ENCODE measurements at regions not wholly inside any gene's neighbourhood (a gene's known extent, or its start where the extent isn't known, plus 50 kb on each side); places are given as distances from the start of the nearest gene placed in this dataset.
"Not testable (repeated sequence)": the region's sequence is repeated elsewhere in the genome, so short reads cannot be mapped to it uniquely, and the experiment has no call there.

DNA sequence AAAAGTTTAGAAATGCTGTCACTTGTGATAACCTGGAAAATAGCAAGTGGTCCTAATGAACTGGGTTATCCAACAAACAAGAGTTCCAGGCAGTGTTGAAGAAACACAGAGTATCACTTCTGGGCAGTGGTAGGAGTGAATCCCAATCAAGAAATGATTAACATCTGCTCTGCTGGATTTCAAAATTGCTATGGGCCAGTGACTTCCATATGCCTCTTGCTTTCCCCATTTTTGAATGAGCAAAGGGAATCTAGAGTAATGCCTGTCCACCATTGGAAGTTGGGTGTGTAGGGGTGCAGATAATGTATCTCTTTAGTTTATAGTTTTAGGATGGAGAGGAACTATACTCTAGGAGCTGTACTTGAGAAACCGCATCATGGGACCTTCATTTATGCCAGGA, 236.5 kb downstream of the RPLP1 start:
- no peak for DNase-seq

DNA sequence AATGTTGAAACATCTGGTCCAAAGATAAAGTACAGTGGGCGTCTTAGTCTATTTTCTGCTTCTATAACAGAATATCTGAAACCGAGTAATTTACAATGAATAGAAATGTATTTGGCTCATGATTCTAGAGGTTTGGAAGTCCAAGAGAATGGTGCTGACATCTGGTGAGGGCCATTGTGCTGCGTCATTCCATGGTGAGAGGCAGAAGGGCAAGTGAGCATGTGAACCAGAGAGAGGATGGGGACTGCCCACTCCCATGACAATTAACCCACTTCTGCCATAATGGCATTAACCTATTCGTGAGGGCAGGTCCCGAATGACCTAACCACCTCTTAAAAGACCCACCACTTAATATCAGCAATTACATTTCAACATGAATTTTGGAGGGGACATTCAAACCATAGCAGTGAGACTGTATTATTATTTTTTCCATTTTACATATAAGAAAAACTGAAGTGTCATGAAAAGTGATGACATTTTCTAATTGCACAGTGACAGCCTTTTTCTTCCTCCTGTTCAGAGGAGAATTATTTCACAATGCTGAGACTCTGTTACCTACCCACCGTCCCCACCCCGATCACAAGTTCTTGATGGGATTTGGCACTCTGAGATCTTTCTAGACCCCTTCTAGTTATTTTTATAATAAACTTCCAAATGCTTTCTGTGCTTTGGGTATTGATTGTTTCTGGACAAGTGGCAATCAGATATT, 238.8 kb downstream of the RPLP1 start:
- DNase-seq, result no peak

DNA sequence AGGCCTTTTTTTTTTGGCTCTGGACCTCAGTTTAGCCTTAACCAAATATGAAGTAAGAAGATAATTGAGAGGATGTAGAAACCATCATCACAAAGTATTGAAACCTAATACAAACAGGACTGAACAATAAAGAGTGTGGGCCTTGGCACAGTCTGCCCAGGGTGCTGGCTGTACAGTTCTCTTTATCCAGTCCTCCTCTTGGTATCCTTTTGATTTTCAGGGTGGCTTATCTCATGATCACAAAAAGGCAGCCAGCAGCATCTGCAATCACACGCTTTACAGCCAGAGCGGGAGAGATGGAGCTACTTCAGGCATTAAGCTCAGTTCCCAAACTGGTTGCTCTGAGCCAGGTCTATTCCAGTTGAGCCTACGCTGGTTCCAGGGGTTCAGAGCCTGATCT, 239.7 kb downstream of the RPLP1 start:
- DNase-seq, result no peak

DNA sequence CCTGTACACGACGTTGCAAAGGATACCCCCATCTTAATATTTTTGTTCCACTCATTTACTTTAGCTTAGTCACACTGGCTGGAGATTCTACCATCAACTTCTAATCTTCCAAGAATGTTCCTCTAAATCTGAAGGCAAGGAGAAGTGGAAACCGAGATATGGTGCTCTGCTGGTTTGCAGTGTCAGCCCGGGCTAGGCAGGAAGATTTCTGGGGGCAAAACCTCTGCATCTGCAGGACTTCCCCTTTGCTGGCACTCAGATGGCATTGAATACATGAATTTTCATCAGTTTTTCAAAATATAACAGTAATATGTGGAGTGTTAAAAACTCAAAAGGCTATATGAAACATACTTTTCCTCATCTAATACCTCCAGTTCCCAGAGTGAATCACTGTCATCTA, 240.4 kb downstream of the RPLP1 start:
- DNase-seq, result no peak

DNA sequence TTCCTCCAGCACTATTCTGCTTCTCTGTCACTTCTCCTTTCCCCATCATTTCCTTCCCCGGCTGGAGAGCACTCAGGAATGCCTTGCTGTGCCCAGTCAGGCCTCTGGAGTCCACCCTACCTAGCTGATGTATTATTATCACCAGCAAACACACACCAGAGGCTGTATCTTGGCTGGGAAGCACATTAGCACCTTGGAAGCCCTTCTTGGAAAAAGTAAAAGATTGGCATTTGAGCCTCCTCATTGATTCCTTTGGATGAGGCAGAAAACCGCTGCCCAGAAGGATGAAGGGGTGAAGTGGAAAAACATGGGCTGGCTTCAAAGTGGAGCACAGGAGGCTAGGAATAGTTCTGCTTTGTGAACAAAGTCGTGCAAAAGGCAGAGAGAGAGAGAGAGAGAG, 244.3 kb downstream of the RPLP1 start:
- no peak for DNase-seq

DNA sequence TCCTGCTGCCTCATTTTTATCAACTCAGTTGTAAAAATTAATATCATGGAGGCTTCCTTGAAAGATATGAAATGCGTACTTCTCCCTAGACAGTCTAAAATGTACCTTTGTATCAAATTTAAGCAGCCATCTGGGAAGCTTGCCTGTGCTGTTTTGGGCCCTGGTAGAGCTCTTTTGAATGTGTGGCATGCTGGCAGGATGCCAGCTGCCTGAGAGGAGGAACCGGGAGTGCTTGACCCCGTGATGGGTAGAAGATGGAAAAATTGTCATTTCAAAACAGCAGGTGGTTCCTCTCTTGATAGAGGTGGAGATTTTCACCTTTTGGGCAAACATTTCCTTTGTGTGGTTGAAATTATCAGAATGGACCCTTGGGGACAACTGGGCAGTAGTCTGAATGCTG, 245.3 kb downstream of the RPLP1 start:
- no peak for DNase-seq

DNA sequence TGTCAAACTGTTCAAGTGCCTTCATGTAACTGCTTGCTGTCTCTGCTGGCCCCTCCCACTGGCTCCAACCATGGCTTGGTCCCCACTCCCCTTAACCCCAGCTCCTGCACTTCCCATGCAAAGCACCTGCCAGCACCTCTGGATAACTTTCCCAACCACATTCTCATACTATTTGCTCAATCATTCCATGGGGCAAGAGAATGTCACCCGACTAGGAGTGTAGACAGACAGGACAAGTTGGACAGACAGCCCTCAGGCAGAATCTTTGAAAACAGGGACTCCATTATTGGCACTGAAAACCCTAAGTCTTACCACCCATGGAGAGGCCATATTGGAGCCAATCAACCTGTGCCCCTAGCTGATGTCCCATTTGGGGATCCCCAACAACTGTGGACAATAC, 246.5 kb downstream of the RPLP1 start:
- DNase-seq, result no peak

DNA sequence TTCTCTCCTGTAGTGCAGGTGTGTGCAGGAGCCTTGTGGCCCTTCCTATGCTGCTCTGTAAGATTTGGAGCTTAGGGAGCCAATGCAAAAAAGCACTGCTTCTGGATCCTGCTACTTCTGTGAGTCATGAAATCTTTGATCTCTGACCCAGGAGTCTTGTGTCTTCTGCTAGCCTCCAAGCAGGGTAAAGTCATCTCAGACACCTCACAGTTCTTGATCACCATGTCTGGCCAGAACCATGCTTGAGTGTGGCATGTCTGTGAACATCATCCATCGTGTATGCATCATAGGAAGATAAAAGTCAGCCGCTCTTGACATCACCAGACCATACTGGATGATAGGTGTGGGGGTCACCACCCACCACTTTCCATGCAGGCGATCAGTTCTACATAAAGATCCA, 247.8 kb downstream of the RPLP1 start:
- no peak for DNase-seq

DNA sequence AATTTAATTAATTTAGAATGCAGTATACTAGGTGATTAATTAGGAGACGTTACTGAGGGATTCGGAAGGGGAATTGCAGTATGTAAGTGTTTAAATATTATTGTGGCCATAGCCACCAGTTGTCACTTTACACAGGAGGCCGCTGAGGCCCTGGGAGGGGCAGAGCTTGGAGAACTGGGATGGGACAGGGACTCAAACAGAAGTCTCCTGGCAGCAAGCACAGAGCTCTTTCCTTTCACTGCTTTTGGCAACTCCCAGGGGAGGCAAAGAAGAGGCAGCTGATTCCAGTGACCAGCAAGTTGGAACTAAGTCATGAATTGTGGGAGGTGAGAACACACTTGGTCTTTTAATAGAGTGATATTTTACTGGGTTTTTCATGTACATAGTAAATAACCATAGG, 248.6 kb downstream of the RPLP1 start:
- no peak for DNase-seq

DNA sequence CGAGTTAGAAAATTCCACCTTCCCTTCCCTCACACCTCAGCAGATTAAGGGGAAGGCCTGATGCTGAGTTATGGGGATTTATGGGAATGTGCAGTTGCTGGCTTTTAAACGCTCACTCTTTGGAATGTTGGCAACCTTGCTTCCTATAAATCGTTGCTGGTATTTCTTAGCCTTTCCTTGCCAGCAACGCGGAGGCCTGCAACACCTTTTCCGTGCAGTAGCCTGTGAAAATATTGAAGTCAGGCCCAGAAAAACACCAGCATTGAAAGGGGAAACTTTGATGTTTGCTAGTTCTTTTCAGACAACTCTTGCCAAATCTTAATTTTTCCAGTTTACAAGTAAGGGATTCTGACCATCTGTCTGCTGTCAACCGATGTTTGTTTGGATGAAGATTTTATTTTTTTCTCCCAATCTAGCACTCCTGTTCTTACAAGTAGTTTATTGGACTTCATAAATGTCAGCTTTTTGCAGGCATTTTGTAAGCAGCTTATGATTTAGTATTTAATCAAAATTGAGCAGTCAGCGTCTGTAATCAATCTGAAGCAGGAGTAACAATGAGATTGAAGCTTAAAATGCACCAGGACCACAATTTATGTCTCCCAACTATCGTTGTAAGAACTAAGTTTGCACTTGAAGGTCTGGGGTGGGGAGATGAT, 251.0 kb downstream of the RPLP1 start:
- DNase-seq, result no peak

DNA sequence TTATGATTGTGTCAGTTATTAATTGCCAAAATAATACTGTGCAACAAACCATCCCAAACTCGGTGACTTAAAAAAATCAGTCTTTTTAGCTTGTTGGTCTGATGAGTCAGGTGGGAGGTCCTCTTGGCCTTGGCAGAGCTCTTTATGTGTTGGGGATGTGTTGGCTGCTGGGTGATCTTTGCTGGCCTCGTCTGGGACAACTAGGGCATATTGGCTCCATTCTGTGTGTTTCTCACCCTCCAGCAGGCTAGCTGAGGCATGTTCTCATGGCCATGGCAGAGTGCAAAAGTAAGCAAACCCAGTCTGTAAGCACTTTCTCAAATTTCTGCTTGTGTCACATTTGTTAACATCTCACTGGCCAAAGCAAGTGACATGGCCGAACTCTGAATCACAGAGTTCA, 251.6 kb downstream of the RPLP1 start:
- DNase-seq, result no peak

DNA sequence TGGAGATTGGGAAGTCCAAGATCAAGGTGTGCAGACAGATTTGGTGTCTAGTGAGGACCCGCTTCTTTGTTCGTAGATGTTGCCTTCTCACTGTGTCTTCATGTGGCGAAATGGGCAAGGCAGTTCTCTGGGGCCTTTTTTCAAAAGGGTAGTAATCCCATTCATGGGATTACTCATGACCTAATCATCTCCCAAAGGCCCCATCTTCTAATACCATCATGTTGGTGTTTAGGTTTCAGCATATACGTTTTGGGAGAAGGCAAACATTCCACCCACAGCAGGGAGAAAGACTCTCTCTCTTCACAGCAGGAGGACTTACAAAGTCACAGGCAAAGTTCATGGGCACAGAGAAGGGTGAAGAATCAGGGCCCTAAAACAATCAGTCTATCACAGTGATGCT, 252.1 kb downstream of the RPLP1 start:
- no peak for DNase-seq

DNA sequence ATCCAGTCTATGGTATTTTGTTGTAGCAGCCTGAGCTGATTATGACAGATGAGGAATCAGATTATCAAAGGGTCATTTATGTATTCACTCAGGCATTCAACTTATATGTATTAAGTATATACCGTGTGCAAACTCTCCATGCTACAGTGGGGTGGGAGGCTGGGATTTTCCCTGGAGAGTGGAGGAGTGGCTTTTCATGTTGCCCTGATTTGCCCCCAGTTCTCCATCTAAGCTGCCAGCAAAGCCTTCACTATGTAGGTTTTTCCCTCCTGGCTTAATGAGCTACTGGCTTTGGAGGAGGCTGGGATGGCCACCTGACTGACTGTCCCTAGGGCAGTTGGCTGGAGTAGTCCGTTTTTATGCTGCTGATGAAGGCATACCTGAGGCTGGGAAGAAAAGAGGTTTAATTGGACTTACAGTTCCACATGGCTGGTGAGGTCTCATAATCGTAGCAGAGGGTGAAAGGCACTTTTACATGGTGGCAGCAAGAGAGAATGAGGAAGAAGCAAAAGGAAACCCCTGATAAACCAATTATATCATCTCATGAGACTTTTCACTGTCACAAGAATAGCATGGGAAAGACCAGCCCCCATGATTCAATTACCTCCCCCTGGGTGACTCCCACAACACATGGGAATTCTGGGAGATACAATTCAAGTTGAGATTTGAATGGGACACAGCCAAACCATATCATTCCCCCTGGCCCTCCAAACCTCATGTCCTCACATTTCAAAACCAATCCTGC, 253.9 kb downstream of the RPLP1 start:
- no peak for DNase-seq

DNA sequence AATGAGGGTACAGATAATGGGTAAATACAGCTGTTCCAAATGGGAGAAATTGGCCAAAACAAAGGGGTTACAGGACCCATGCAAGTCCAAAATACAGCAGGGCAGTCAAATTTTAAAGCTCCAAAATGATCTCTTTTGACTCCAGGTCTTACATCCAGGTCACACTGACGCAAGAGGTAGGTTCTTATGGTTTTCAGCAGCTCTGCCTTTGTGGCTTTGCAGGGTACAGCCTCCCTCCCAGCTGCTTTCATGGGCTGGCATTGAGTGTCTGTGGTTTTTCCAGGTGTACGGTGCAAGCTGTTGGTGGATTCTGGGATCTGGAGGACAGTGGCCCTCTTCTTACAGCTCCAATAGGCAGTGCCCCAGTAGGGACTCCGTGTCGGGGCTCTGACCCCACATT, 254.6 kb downstream of the RPLP1 start:
- DNase-seq, result not testable (repeated sequence)

DNA sequence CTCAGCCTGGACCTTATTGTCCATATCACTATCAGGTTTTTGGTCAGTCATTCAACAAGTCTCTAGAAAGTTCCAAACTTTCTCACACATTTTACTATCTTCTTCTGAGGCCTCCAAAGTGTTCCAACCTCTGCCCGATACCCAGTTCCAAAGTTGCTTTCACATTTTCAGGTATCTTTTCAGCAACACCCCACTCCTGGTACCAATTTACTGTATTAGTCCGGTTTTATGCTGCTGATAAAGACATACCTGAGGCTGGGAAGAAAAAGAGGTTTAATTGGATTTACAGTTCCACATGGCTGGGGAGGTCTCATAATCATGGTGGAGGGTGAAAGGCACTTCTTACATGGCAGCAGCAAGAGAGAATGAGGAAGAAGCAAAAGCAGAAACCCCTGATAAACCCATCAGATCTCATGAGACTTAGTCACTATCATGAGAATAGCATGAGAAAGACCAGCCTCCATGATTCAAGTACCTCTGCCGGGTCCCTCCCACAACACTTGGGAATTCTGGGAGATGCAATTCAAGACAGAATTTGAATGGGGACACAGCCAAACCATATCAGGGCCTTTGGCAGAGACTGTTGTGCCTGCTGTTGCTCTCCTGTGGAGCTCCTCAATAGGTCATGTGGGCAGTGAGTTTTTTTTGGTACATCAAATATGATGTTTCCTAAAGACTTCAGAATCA, 256.0 kb downstream of the RPLP1 start:
- not testable (repeated sequence) for DNase-seq

DNA sequence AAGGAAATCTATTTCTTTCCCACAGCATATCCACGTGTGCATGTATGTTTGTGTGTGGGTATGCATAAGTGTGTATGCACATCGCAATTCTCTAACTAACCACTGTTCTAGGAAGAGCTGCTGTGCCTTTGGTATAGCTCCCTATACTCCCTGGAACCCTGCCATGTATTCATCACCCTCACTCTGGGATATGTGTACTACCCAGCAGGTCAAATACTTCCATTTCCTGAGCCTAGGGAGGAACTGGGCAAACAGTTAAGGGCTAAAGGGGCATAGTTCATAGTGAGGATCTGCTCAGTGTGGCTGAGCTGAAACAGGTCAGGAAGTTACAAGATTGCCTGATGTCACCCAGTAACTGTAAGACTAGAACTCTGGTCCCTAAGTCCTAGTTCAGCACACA, 260.4 kb downstream of the RPLP1 start:
- no peak for DNase-seq

DNA sequence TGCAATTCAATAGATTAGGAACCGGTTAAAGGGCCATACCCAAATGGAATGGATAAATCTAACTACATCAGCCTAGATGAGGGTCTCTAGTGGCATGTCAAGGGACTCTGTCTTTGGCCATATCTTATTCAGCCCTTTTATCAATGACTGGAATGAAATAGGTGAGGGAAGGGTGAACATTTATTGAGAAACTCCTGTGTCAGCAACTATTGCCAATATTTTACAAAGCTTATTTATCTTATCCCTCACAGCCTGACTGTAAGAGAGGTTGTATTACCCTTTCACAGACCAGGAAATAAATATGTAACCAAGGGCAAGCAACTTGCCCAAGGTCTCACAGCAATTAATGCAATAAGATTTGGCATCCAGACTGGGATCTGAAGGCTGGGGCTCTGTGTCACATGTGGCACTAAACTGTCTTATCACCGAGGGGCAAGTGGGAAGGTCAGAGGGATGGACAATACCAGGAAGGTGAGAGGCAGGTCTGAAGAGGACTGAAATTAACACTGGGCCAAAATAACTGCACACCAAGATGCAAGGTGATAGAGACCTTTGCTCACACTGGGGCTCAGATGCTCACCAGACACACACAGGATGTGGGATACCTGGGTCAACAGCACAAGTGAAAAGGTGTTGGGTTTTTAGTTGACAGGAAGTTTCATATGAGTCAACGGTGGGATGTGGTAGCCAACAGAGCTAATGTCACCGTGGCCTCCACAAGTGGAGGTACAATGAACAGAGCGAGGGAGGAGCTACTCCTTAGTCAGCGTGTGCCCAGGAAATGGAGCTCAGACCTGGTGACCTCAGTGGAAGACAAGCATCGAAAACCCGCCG, 261.3 kb downstream of the RPLP1 start:
- DNase-seq, result peak; percentile 84

DNA sequence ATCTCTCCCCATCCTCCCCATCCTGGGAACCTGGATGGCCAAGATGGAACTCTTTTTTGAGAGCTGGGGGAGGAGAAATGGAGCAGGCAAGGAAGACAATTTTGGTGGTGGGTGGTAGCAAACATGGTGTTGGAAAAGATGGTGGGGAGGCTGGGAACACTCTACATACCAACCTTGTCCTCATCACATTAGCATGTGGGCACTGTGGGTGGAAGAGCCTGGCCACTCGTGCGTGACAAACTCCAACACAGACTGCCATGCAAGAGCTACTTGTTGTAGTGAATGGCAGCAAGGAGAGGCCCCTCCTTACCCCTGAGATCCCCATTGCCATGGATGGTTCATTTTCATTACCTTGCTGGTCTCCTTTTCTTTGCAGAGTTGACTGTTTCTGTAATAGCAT, 262.6 kb downstream of the RPLP1 start:
- no peak for DNase-seq

DNA sequence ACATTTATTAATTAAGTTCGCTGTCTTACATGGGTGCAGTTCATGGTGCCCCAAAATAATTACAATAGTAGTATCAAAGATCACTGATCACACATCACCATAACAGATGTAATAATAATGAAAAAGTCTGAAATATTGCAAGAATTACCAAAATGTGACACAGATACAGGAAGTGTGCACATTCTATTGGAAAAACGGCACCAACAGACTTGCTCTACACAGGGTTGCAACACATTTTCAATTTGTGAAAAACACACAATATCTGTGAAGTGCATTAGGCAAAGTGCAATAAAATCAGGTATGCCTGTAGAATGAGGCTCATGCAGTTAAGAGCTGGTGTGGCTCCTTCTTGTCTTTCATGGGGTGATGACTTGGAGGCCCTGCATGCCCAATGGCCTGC, 265.8 kb downstream of the RPLP1 start:
- DNase-seq, result no peak

DNA sequence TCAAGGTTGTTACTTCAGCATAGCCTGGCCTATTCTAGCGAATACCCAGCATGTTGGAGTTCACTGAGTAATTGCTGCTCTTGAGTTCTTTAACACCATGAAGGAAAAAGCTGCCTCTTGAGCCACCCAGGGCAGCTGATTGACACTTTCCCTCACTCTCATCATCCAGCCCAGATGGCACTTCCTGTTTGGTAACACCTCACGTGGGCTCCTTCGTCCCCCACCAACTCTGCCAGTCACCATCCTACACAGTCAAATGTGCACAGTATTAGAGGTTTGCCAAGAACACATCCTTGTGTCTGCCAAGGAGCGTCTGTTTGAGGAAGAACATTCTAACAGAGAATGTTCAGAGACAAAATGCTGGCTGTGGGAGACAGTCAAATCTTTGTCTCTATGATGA, 266.3 kb downstream of the RPLP1 start:
- DNase-seq, result peak; percentile 52

DNA sequence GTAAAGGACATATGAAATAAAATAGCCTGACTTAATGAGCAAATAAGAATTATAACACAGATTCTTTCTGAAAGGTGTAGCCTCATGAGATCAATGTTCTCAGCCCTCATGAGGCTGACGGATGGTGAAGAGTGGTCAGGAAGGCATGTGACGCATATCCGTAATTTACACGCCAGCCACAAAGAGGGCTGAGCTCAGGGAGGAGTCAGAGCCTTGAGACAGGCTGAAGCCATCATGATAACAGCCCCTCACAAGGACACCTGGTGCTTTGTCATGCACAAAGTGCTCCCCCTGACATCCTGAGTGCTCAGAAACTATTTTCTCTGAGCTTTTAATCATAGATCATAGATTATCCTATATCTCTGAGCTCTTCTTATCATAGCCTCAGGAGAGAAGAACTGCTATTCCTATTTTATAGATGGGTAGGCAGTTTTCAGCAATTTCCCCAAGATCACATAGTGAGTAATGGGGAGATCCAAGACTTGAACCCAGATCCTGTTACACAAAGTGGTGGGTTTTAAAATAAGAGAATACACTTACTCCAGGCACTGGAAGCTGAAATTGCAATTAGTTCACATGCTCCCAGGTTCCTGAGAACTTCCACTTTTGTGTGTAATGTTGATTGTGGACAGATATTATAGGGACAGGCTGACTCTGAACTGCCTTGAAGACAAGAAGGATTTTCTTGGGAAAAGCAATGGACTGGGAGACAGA, 267.1 kb downstream of the RPLP1 start:
- DNase-seq, result peak; percentile 81

DNA sequence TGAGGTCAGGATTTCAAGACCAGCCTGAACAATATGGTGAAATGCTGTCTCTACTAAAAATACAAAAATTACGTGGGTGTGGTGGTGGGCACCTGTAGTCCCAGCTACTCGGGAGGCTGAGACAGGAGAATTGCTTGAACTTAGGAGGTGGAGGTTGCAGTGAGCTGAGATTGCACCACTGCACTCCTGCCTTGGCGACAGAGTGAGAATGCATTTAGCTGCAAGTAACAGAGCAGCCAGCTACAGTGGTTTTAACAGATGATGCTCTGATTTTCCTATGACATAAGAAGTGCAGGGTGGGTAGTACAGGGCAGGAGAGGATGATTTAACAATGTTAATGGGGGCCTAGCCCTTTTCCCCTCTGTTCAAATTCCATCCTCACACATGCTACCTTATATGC, 267.9 kb downstream of the RPLP1 start:
- DNase-seq, result no peak
